ENCODE measurements at regions not wholly inside any gene's neighbourhood (a gene's known extent, or its start where the extent isn't known, plus 50 kb on each side); places are given as distances from the start of the nearest gene placed in this dataset.

DNA sequence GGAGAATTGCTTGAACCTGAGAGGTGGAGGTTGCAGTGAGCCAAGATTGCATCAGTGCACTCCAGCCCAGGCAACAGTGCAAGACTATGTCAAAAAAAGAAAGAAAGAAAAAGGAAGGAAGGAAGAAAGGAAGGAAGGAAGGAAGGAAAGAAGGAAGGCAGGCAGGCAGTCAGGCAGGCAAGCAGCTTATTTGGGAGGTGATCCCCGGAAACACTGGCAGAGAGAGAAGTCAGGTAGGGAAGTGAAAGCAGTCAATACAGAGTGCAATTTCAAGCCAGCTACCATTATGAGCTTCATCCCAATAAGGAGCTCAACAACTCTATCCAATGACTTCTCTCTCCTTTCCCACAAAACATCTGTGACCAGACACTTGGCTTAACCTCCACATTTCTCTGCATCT lies 83.0 kb upstream of the TBC1D3K start:
- no peaks in the 10 kb centered on the region for H3K27me3 ChIP-seq
- intact Hi-C loops (cut with DNase I), result loop anchor here (5.0 kb wide), 1 partner anchor 1261 kb away; no protein-coding TSS in a partner anchor

DNA sequence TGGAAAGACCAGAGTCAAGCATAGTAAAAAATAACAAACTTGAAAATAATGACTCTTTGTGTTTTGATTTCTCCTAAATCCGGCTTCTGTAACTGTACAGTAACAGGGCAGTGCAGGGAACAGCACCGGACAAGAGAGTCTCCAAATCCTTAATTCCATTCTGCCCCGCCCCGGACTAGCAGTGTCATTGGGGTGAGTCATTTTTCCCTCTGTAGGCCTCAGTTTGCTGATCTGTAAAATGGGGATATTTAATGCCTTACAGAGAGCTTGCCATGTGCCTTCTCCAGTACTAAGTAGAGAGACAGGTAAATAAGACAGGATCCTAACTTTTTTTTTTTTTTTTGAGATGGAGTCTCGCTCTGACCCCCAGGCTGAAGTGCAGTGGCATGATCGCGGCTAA lies 83.6 kb upstream of the TBC1D3K start:
- Histone ChIP-seq H3K4me3 (no peak overlapping the region), H3K27ac (no peak overlapping the region), H3K27me3 (no peaks in the 10 kb centered on the region), H3K36me3 (no peaks in the 10 kb centered on the region), H3K9me3 (no peaks in the 10 kb centered on the region), H3K4me1 (no peaks in the 10 kb centered on the region)
- intact Hi-C loops (cut with DNase I), result loop anchor here (5.0 kb wide), 1 partner anchor 1262 kb away; no protein-coding TSS in a partner anchor
- DNase-seq (ENCODE audit: extremely low spot score in 2 of 2), result no peak
- TF ChIP-seq, protein P1, sequence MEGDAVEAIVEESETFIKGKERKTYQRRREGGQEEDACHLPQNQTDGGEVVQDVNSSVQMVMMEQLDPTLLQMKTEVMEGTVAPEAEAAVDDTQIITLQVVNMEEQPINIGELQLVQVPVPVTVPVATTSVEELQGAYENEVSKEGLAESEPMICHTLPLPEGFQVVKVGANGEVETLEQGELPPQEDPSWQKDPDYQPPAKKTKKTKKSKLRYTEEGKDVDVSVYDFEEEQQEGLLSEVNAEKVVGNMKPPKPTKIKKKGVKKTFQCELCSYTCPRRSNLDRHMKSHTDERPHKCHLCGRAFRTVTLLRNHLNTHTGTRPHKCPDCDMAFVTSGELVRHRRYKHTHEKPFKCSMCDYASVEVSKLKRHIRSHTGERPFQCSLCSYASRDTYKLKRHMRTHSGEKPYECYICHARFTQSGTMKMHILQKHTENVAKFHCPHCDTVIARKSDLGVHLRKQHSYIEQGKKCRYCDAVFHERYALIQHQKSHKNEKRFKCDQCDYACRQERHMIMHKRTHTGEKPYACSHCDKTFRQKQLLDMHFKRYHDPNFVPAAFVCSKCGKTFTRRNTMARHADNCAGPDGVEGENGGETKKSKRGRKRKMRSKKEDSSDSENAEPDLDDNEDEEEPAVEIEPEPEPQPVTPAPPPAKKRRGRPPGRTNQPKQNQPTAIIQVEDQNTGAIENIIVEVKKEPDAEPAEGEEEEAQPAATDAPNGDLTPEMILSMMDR (IDR thresholded peaks at IDR 0.05), result no peak
- TF ChIP-seq POLR2A (IDR thresholded peaks at IDR 0.05), result no peak
- TF ChIP-seq POLR2AphosphoS5 (IDR thresholded peaks at IDR 0.05; ENCODE audit: insufficient read depth in 1 of 2, low read depth in 1 of 2), result no peak

More for the DNA sequence above, 83.0 kb upstream of the TBC1D3K start:
- Histone ChIP-seq H3K9me3 (no peaks in the 10 kb centered on the region), H3K27ac (no peak overlapping the region), H3K4me1 (no peaks in the 10 kb centered on the region), H3K4me3 (no peak overlapping the region), H3K36me3 (no peaks in the 10 kb centered on the region)
- TF ChIP-seq POLR2AphosphoS5 (IDR thresholded peaks at IDR 0.05; ENCODE audit: insufficient read depth in 1 of 2, low read depth in 1 of 2) (no peak), POLR2A (IDR thresholded peaks at IDR 0.05) (no peak)
- TF ChIP-seq, protein P1 (IDR thresholded peaks at IDR 0.05), result no peak
- no peak for DNase-seq (ENCODE audit: extremely low spot score in 2 of 2)

DNA sequence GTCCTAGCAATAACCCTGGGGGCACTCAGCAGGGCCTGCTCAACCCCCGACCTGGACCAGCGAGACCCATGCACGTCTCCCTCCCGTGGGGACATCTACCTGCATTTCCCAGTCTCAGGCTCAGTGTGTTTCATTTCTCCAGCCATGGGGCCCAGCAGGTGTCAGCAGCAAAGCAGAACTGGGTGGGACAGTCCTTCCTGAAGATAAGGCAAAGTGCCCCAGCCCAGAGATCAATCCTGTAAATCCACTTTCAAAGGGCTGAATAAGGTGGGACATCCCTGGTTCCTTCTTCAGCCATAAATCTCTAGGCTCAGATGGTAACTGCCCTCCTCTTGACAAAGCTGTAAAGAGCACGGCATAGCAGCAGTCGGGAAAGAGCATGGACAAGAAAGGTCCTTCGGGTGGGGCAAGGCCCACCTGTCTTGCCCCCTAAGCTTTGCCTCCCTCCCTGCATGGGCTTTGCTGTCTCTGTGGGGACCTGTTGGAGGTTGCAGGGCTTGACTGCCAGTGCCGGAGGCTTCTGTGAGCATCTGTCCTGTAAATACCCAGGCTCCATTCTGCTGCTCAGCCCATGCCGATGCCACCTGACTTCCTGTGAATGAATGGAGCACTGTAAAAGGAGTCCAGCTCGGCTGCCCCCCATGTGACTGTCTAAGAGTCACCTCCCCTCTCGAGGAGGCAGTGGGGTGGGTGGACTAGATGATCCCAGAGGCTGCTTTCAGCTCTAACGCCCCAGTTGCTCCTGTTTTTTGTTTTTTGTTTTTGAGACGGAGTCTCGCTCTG lies 84.8 kb upstream of the TBC1D3K start:
- no peaks in the 10 kb centered on the region for H3K27me3 ChIP-seq
- DNase-seq (ENCODE audit: extremely low spot score in 2 of 2), result no peak
- H3K4me3 ChIP-seq, result no peak overlapping the region
- H3K4me1 ChIP-seq, result no peaks in the 10 kb centered on the region
- no peak overlapping the region for H3K27ac ChIP-seq
- TF ChIP-seq, protein P1 (IDR thresholded peaks at IDR 0.05), result no peak
- no peak for TF ChIP-seq POLR2A (IDR thresholded peaks at IDR 0.05)
- no peak for TF ChIP-seq POLR2AphosphoS5 (IDR thresholded peaks at IDR 0.05; ENCODE audit: insufficient read depth in 1 of 2, low read depth in 1 of 2)
- H3K9me3 ChIP-seq, result no peaks in the 10 kb centered on the region
- H3K36me3 ChIP-seq, result no peaks in the 10 kb centered on the region
- intact Hi-C loops (cut with DNase I), result no loop called here

DNA sequence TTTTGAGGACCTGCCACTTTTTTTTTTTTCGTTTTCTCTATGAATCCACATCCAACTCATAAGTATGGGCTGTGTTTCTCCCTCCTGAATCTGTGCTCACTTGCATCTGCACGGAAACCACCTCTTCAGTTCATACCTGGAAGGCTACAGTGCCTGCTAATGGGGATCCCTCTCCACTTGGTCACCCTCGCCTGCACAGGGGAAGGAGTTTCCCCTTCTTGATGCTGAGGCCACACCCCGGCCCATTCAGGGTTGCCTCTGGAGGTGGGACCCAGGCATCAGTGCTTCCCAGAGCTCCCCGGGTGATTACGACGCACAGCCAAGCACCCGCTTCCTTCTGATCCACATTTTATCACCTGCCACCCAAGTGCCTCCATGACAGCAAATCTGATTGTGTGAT lies 85.9 kb upstream of the TBC1D3K start:
- no peaks in the 10 kb centered on the region for H3K36me3 ChIP-seq
- no peak overlapping the region for H3K4me3 ChIP-seq
- H3K4me1 ChIP-seq, result no peaks in the 10 kb centered on the region
- intact Hi-C loops (cut with DNase I), result no loop called here
- H3K27me3 ChIP-seq, result no peaks in the 10 kb centered on the region
- DNase-seq (ENCODE audit: extremely low spot score in 2 of 2), result no peak
- TF ChIP-seq POLR2A (IDR thresholded peaks at IDR 0.05) (no peak), POLR2AphosphoS5 (IDR thresholded peaks at IDR 0.05; ENCODE audit: insufficient read depth in 1 of 2, low read depth in 1 of 2) (no peak)
- TF ChIP-seq, protein P1 (IDR thresholded peaks at IDR 0.05), result no peak
- no peaks in the 10 kb centered on the region for H3K9me3 ChIP-seq
- H3K27ac ChIP-seq, result no peak overlapping the region

DNA sequence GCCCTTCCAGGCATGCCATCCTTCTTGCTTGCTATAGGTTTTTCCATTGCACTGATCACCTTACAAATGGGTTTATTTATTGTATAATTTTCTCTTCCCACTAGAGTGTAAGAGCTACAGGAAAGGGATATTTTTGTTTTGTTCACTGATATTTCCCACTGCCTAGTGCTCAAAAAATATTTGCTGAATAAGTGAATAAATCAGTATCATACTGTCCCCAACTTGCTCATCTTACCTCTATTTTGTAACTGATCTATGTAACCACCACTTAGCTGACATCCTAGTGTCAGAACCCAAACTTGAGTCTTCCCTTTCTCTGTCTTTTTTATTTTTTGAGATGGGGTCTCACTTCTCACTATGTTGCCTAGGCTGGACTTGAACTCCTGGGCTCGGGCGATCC lies 87.6 kb upstream of the TBC1D3K start:
- H3K9me3 ChIP-seq, result no peaks in the 10 kb centered on the region
- no peaks in the 10 kb centered on the region for H3K36me3 ChIP-seq
- no peak overlapping the region for H3K4me3 ChIP-seq
- TF ChIP-seq POLR2AphosphoS5 (IDR thresholded peaks at IDR 0.05; ENCODE audit: insufficient read depth in 1 of 2, low read depth in 1 of 2) (no peak), POLR2A (IDR thresholded peaks at IDR 0.05) (no peak)
- TF ChIP-seq, protein P1 (IDR thresholded peaks at IDR 0.05), result no peak
- no peaks in the 10 kb centered on the region for H3K4me1 ChIP-seq
- H3K27ac ChIP-seq, result no peak overlapping the region
- H3K27me3 ChIP-seq, result no peaks in the 10 kb centered on the region
- DNase-seq (ENCODE audit: extremely low spot score in 2 of 2), result no peak
- intact Hi-C loops (cut with DNase I), result no loop called here
